Medulla oblongata (tissue), 1 donor: ENCODE measurements at regions not wholly inside any gene's neighbourhood (a gene's known extent, or its start where the extent isn't known, plus 50 kb on each side); places are given as distances from the start of the nearest gene placed in this dataset.
"Not testable (repeated sequence)": the region's sequence is repeated elsewhere in the genome, so short reads cannot be mapped to it uniquely, and the experiment has no call there.

Experiments used
- DNase-seq: peaks from one replicate; pipeline ENCODE4 v3.0.0-alpha.2; 2015; ENCODE audit errors: extremely low spot score

DNA sequence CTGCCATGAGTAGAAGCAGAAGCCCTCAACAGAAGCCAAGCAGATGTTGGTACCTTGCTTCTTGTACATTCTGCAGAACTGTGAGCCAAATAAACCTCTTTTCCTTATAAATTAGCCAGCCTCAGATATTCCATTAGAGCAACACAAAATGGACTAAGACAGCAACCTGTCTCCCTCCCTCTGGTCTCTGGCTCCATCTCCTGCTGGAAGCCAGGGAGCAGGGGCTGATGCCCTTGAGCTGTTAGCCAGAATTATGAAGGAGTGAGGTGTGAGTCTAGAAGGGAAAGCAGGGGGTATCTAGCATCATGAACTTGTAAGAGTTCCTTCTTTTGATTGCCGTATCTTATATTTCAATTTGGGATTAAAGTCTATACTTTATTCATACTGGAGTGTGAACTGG is 358.7 kb upstream of the FZD8 start:
- DNase-seq = not testable (repeated sequence)

DNA sequence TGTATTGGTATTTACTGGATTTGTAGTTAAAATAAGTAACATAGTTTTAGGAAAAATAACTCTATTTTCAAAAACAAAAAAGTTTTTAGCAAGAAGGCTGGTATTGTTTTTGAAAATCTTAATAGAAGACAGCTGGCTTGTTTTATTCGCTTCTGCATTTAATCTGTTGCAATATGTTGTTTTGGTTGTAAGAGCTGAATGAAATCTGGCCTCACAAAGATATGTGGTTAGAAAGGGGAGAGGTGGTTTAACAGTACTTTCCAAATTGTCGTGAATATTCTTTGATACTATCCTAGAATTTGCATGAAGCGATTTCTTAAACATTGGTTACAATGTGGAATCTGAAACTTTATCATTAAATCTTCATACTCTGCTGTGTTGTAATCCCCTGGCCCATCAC is 355.9 kb upstream of the FZD8 start:
- no peak for DNase-seq

DNA sequence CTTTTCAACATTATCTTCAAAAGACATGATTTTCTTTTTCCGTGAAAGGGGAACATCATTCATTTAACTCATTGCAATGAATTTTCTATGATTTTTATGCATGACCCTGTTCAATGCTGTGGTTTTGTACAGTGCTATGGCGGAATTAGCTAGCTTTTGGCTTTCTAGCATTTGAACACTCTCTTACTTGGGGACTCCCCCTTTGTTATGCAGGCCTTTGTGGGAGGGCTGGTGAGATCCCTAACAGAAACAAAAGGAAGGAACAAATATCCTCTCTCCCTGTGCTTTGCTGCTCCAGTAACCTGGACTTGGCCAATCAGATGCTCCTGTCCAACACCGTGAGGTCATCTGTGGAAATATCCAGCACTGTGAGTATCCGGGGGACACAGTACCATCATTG is 353.4 kb upstream of the FZD8 start:
- DNase-seq = no peak

DNA sequence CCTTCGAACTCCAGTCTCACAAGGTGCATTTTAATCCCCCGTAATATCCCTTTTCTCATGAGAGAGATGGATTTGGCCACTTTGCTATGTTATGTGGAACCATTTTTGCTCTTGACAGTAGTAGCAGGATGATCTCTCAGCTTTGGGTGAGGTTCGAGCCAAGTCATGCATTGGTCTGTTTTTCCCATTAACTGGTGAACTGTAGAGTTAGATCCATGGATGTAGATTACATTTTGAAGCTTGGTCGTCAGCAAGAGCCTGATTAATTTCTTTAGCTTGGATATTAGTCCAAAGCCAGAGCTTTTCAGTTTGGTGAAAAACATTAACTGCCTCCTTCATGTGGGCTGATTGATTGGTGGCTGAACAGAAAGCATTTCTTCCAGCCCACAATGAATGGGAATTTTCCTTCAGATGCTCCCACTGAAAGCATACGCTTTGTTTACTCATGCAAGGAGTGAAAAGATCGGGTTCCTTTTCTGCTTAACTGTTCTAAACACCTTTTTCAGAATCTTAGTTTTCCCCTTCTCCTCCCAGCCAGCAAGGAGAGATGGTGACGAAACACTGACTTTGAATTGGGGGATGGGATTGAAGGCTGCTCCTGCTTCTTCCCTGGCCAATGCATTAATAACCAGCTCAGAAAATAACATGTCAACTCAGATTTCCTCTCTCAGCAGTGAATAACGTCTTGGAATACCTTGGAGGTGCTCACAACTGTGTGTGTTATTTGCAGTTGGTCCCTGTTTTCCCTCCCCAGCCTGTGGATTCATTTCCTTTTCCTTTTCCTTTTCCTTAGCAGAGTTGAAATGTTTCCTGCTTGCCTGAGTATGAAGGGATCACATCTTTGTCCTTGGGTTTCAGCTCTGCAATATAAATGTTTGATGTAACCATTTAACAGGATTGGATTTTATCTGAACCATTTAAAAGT is 351.8 kb upstream of the FZD8 start:
- no peak for DNase-seq

DNA sequence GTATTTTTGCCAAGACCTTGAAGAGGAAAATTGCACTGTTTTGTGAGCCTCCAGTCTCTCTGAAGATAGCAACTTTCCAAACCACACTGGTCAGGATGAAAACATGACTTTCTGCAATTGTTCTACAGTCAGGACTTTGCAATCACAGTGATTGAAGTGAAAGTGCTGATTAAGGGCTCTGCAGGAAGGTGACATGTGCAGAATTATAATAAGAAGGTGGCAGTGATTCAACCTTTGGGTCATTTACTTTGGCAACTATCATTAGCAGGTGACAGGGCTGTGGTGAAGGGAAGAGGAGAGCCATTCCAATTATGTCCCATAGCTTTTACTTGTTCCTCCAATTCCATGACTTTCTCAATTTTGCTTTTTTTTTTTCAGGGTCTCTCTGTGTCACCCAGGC is 350.0 kb upstream of the FZD8 start:
- DNase-seq = no peak

DNA sequence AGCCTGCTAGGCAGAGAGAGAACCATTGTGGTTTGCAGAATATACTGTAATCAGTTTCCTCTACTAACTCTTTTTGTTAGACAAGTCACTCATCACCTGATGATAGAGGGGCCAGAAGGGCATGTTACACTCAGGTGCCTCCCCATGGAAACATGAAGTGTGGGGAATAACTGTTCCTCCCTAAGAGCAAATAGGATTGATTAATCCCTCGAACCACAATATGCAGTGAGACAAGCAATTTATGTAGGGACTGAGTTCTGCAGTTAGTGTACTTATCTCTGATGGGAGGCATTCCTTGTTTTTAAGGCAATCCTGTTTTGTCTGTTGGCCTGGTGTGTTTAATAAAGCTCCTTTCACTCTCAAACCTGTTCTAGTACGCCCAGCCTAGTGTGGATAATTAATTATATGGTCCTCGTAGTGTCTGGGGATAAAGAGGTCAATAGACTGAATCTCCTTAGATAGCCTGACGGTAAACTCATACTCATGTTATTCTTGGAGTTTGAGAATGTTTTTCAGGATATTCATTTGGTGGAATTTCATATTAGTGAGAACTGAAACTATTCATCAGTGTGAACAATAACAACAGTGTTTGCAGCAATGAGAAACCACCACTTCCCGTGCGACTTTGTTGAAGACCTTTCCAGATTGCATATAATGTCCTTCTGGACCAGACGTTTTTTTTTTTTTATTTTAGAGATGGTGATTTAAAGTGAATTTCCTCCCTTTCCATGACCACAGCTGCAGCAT is 344.8 kb upstream of the FZD8 start:
- DNase-seq = no peak

DNA sequence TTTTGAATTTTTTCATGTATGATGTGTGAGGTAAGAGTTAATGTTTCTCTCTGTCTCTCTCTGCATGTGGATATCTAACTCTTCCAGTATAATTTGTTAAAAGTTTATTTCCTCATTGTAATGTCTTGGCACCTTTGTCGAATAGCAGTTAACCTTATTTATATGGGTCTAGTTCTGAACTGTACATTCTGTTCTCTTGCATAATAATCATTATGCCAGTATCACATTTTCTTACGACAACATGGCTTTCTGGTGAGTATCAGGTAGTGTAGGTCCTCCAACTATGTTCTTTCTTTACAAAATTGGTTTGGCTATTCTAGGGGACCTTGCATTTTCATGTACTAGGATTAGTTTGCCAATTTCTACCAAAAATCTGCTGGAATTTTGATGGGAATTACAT is 337.0 kb upstream of the FZD8 start:
- no peak for DNase-seq

DNA sequence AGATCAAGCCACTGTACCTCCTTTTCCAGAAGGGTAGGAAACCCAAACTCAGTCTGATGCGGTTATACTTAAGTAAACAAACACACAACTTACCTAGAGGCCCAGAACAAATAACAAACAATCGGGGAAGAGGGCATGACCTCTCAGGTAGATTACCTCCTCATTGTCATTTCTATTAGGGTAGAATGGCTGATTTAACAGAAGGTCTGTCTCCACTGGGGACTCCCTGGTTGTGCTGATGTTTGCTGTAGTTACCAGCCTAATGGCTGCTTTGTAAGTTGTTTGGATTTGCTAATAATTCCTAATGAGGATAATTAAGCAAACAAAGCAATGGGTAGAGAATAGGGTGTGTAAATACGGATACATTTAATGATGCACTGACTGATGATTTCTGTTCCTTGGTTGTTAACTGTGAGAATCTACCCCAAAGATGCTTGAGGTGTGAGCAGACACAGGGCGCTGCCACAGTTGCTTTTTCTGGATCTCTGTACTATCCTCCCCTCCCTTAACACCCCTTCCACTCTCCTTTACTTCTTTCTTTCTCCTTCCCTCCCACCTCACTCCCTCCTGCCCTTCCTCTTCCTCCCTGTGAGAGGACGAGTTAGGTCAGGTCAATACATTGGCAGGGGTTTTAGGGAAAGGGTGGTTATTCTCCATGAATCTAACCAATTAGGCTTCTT is 332.0 kb upstream of the FZD8 start:
- not testable (repeated sequence) for DNase-seq

DNA sequence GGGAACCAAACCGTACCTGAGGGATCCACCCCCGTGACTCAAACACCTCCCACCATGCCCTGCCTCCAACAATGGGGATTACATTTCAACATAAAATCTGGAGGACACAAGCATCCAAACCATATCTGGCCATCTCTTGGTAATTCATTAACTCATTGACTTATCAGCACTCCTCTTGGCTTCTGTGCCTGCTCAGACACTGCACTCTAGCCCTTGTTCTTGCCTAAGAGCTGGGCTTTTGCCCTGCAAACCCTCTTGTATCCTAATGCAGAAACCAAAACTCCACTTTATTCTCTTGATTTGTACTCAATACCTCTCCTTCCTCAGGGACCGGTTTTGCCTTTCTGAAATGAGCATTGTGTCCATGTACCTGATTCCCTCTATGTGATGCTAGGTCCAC is 330.2 kb upstream of the FZD8 start:
- DNase-seq = no peak

DNA sequence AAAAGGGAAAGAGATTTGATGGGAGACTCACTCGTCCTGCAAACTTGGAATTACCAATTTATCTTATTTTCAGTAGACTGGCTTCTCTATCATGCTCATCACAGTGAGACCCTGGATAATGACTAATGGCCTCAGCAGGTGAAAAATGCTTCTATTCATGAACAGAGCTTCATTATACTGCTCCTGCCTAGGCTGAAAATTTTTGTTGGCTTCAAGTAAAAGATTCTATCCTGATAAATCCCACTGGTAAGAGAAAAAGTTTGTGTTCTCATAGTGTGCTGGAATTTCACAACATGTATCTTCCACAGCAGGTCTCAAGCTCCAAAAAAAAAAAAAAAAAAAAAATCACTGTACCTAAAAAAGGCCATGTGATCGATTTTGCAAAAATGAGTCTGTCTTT is 329.3 kb upstream of the FZD8 start:
- DNase-seq = no peak

DNA sequence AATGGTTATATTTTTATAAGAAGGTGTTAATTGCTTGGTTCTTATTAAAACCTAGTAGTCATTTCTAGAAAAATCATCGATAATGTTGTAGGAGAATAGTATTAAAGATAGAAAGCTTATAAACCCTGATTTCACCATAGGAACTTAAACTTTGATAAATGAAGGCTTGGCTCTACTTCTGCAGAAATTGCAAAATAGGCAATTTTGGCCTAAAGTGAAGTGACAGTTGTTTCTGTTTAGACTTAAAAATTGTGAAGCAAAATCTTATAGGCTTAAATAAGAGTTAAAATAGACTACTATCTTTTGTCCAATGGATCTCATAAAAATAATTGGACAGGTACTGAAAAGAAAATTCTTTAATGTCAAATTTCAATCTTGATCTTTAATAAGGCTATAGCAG is 321.6 kb upstream of the FZD8 start:
- DNase-seq = no peak

DNA sequence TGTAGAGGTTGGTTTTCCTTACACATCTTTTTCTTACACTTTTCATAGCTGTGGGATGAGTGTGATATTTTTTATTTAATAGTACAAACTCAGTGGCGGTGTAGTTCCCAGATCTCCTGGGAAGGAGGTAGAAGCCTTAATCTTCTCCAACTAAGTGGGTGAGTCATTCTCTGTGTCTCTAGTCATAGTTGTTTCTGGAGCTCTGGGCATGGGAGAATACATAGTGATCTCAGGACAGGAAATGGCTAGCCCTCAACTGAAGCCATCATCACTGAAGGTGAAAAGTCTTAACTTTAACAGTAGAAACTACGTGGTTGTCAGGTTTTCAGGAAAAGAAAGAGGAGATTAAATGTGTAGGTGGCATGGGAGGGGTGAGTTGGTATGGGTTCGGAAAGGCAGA is 319.4 kb upstream of the FZD8 start:
- DNase-seq = no peak

DNA sequence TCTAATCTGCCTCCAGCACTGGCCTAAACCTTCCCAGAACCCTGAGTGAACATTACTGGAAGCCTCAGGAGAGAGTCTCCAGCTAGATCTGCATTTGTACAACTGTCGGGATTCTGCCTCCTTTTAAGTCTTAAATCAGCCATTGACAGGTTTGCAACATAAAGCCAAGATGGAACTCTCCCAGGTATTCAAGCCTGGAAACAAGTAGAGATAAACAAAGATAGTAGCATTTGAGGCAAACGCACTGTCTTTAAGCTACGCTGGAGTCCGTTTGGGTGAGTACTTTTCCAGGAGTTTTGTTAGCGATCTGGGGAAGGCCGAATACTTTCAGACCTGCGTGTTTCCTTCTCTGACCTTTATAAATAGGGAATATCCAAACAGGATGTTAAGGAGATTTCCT is 317.2 kb upstream of the FZD8 start:
- no peak for DNase-seq

DNA sequence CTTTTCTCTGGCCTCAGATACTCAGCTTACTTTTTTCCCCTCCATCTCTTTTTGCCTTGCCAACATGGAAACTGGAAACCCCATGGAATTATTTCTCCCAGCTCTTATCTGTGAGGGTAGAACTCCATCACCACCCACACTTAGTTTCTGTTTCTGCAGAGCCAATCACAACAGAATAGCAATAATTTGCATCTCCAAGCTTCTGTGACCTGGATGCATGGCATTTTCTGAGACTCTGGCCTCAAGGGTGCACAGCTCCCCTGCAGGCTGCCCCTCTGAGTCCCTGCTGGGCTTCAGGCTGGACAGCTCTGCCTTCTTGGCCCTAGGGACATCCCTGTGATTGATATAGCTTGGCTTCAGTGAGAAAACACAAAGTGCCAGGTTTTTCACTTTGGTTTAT is 316.5 kb upstream of the FZD8 start:
- DNase-seq = not testable (repeated sequence)

DNA sequence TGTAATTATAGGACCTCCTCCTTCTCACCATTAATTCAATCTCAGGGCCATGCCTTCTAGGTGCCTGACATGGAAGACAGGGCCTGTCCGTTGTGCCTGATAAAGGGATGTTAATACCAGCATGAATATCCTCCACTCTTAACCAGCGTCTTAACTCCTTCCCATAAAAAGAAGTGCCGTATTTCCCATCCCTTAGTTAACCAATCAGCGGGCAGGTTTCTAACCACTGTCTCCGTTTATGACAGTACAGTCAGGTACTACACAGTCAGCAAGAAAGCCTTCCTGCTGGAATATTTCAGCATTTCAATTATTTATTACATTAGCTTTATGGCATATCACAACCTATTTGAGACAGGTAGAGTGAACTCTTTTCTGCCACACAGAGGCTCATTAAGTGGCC is 308.6 kb upstream of the FZD8 start:
- no peak for DNase-seq

DNA sequence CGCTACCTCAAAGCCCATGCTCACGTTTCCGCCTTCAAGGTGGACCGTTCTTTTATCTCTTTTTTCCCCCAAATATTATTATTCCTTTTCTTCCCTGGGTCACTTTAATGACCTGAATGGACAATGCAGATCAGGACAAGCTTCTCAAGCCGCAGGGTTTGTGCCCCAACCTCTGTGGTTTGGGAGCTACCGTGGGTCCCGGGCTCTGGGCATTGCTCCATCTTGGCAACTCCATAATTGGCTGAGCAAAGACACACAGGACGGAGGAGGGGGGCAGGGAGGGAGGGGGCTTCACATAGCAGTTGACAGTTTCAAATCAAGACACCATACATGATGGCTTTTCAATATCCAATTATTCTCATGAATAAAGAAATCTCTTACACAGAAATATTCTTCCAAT is 308.1 kb upstream of the FZD8 start:
- no peak for DNase-seq

DNA sequence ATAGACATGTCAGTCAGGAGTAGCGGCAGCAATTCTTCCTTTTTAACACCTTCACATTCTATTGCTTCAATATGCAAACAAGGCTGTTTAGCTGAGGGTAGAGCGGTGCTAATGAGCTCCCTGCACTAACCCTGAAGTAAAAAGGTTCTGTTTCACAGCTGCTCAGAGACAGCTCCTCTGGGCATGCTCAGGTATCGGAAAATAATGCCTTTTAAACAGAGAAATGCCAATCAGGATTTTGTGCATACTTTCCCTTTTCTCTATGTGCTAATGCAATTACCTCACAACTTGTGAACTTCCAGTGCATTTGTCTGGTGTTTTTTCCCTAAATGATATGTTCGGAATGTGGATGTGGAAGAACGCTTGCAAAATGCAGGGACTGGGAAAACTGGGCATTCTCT is 307.7 kb upstream of the FZD8 start:
- no peak for DNase-seq

DNA sequence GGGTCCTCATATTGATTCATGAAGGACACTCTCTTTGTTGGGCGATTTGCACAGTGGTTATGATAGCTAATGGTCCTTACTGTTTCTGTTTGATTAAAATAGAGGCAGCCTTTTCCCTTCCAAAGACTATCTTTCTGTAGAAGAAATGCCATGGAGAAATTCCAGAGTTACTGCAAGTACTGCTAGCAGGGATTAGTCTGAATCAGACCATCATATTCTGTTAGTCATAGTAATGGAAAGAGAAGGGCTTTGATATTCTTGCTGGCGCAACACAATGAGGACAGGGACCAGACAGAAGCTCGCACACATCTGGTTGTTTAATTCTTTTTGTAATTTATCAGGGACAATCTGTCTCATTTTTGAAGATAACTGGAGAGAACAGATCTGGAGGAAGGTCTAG is 304.5 kb upstream of the FZD8 start:
- DNase-seq = no peak

DNA sequence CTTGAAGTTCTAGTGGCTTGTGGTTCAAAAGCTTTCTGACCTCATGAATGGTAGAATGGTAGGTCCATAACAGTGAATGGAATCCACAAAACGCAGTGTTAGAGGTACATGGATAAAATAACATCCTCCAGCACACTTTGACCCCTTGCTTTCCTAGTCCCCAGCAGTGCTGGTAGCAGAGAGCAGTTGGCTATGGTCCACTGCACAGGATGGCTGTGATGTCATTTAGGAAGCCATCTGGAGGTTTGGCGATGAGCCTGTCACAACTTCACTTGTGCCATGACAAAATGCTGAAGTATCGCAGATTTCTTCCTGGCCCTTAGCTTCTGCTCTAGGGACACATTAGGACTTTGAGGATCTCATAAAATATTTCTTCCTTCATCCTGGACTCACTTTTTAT is 300.0 kb upstream of the FZD8 start:
- no peak for DNase-seq

DNA sequence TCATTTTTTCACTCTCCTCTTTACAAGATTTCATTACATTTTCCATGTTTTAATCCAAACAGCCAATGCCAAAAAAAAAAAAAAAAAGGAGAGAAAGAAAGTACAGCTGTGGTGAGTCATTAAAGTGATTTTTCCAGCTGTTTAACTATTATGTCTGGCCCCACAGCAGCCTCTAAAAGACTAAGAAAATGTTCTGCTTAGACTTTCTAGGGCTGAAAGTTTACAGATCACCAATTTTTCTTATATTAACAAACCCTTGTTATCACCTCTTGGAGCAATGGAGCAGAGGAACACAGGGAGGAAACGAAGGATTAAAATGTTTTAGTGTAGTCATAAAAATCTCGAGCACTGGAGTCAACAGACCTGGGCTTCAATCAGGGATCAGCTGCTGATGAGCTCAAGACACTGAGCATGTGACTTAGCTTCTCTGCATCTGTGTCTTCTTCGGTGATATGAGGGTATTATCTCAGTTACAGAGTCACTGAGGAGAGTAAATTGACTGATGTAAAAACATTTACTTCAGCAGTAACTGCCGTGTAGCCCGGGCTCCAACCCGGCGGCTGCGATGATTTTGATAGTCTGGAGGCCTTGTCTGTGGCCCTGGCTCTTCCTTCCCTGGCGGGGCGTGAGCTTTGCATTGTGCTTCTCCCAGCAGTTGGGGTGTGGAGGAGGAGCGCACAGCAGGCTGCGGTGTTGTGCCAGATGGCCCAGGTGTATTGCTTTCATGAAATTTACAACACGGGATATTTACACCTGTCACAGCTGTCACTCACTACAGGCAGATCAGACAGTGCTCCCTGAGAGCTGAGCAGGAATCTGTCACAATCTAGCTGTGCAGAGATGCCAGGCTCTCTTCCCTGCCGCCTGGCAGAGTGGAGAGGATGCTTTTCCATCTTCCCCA is 298.3 kb upstream of the FZD8 start:
- no peak for DNase-seq

DNA sequence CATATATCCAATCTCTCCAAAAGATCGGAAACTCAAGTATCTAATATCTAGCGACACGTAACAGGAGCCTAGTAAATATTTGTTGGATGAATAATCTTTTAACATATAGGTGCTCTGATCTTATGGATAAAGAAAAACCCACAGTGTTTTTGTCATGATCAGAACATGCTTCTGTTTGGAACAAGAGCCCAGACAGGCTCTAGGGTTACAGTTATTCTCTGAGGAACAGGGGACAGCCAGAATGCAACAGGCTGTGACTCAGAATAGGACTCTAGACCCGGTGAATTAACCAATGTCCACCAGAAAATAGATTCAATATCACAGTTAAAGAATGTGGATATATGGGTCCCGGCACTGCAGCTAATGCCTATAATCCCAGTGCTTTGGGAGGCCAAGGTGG is 296.1 kb upstream of the FZD8 start:
- DNase-seq = no peak

DNA sequence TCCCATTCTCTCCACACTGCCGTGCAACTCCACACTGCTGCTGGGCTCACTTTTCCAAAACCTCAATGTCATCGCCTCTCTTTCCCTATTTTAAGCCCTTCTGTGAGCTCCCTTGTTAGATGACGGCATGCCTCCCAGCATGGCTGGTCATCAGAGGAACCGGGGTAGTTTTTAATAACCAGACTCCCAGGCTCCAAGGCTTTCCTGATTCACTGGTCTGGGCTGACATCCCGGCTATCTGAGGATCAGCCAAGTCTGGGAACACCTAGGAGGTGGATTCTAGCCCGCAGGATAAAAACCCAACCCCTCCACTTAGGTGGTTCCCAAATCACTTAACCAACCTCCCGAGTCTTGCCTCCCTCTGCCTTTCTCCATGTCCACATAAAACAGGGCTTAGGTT is 295.4 kb upstream of the FZD8 start:
- no peak for DNase-seq
